GDM1 (cell line): ENCODE measurements at regions not wholly inside any gene's neighbourhood (a gene's known extent, or its start where the extent isn't known, plus 50 kb on each side); places are given as distances from the start of the nearest gene placed in this dataset.

Experiments
- DNase-seq: peaks from one replicate; lab custom pipeline; 2025; lab: John Stamatoyannopoulos, UW

DNA sequence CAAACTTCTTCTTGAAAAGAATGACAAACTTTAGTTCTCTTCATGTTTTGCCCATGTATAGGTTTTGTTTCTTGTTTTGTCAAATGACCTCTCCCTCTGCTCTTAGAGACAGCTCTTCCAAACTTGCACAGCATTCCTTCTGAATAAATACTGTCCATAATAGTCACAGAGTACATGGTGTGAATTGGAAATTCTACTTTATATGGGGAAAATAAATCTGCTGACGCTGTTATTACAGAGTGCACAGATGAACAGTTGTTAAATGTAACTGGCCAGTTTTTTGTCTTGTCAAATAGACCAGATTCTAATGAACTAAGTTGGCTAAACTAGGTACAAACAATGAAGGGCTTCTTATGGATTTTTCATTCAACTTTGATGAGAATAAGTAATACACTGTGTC, 115.8 kb upstream of the DTNA start:
- DNase-seq = no peak

DNA sequence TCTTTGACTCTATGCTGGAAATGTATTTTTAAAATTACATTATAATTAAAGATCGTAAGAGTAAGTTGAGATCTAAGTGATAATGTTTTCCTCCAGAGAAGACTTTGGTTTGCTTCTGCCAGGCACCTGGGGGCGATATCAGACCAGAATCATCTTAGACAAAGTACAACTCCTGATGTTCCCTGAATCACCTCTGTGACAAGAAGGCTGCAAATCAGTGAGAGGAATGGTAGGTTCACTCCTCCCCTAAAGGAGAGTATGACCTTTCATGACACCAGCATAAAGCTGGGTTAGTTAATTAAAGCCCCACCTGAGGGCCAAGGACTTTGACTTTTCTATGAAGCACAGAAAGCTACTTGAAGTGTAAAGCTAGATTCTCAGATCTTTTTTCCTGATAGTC, 114.4 kb upstream of the DTNA start:
- DNase-seq = no peak

DNA sequence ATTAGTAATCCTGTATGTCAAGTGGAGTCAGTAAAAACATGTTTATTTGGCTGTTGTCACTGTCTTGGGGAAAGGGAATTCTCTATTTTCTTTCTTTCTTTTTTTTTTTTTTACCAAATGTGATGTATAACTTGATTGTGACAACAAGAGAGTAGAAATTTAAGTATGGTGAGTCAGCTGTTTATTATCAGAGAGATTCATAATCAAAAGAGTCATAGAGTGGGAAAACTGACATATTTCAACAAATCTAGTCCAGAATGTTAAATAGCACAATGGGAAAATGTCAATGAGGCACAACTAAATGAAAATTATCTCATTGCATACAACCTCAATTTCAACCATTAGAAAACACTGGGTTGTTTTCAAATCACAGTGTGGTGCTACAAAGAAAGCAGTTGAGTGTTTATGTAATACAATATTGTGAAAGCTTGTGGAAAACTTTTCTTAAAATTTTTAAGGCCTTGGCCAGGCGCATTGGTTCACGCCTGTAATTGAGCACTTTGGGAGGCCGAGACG, 111.9 kb upstream of the DTNA start:
- DNase-seq = no peak

DNA sequence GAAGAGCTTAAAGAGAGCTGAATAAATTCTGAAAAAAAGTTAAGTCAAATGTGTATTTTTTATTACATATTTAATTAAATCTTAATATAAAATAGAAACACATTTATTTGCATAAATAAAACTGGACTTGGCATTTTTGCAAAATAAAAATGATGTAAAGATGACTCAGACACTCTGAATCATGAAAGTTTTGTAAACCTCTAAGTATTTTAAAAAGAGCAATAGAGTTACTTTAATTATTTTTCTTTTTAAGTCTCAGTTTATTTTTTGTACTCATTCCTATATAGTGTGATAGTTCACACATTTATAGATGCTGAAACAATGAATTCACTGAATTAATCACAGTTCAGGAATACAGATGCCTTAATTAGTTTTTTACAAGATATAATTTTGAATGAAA, 109.9 kb upstream of the DTNA start:
- DNase-seq = no peak

DNA sequence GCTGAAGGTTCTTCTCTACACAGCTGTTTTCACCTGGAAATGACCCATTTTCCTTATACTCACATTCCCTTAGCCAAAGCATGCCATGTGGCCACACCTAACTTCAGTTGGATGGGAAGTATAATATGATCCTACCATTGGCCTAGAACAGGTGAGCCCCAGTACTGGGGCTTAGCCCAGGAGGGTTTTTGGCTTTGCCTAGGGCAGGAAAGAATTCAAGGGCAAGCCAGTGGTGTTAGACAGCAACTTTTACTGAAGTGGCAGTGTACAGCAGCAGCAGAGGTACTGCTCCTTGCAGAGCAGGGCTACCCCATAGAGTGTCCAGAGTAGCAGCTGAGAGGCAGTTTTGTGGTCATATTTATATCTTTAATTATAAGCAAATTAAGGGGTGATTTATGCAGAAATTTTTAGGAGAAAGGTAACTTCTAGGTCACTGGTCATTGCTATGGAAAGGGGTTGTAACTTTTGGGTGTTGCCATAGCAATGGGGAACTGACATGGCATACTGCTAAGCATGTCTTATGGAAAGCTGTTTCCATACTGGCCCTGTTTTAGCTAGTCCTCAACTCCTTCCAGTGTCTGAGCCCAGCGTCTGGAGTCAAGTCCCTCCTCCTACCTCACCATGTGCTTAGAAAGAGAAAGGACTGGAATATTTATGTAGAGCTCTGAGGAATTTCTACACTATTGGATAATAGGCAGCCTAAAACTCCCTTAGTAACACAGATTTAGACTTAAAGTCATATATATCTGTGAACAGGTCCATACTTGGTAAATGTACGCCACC, 109.0 kb upstream of the DTNA start:
- no peak for DNase-seq

DNA sequence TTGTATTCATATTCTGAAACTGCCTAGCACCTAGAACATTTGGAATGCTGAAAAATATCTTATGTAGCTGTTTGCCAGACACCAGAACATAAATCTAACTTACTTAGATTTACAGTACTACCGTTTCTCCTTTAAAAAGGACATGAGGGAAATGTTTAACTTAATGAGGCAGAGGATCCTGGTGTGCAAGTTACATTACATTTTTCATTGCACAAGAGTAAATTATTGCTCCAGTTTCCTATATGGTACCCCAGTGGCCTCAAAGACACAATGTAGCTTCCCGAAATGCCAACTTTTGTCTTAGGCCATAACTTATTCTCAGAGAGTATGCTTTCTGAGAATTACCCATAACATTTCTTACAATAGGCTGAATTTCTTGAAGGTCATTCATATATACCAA, 105.5 kb upstream of the DTNA start:
- DNase-seq = no peak

DNA sequence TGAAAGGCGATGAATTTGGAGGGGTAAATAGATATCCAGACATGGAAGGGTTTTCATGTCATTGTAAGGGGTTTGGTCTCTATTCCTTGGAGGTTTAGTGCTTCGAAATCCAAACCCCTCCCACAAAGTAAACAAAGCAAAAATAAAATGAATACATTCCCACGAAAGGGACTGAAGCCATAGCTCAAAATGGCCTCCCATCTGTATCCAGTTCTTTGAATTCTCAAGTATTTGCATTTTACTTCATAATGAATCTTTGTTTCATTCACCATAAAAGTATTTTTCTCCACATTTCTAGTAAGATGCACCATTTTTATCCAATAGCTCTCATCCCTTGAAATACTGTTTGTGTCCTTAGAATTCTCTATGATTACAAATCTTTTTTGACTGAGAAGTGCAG, 103.2 kb upstream of the DTNA start:
- DNase-seq = no peak

DNA sequence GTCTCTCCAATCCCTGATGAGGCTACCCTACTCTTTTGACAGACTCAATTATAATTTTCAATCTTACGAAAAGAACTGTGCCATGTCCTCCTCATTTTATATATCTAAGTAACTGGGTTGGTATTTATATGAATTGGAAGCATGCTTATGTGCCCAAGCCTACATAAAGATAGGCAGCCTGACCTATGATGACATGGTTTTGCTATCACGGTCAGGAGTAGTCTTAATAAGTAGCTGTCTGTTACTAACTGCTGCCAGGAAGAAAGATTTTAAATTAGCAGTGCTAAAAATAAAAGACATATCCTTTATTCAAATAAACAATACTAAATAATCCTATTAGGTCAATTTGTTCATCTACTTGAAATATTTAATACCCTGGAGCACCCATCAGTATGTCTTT, 102.0 kb upstream of the DTNA start:
- DNase-seq = no peak

DNA sequence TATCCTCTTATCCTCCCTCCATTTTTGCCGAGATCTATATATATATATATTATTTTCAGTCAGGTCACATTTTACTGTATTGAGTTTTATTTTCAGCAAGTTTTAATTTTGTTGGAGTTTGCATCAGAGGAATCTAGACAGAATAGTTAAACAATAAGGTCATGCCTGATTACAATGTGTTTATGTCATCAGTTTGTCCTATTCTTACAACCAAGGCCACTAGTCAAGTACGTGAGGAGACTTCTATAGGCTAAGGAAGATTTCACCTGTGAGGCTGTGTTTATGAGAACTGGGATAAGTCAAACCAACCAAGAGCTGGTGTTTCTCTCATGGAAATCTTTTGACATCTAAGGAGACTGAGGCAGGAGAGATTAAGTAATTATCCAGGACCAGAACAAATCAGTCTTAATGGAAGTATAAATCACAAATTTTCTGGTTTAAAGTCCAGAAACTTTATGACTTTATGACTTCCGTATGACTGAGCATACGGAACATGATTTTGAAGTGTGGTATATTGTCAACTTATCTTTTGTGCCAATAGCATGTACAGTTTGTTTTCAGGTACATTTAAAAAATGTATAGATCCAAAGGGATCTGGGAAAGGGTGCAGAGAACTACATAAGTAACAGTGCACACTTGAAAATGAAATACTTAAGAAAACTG, 100.0 kb upstream of the DTNA start:
- DNase-seq = no peak

DNA sequence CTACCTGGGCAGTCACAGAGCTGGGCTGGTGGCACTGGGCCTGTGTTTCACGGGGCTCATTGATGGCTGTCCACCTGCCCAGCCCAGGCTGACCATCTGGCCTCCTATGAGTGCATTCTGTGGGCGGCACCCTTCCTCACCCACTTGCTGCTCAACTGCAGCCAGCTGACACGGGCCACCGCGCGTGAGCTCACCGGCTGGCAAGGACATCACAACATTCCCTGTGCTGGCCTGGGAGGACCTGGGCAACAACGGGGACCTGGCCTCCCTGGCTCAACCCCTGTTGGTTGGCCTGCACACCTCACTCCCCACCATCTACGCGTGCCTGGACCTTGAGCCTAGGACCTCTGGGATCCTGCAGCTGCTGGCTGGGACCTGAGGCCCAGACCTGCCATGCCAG, 98.2 kb upstream of the DTNA start:
- DNase-seq = no peak

DNA sequence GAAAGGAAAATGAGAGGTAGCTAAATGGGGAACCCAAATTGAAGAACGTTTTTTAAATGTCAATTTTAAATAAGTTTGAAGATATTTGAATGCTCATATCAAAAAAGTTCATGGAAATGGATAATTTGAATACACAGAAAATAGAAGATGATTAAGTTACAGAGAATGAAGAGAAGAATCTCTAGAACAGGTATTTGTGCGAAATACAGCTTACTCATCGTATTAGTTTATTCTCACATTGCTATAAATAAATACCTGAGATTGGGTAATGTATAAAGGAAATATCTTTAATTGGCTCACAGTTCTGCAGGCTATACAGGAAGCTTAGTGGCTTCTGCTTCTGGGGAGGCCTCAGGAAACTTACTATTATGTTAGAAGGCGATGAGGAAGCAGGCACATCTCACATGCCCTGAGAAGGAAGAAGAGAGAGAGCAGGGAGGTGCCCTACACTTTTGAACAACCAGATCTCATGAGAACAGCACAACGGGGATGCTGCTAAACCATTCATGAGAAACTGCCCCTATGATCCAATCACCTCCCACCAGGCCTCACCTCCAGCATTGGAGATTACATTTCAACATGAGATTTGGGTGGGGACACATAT, 89.7 kb upstream of the DTNA start:
- no peak for DNase-seq

DNA sequence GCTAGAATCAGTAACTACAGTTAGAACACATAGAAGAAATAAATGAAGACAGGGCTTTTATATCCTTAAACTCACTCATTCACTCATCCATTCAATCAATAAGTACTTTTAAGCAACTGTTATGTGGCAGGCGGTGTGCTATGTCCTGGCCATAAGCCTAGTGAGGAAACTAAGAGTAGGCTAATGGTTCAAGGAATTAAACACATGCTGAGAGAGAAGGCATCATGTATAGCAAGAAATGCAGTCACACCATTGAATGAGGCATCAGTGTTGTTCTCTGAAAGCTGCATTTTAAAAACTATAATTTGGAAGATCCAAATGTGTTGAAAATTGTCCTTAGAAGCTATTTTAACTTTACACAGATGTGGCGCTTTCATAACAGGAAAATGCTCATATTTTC, 86.5 kb upstream of the DTNA start:
- DNase-seq = no peak

DNA sequence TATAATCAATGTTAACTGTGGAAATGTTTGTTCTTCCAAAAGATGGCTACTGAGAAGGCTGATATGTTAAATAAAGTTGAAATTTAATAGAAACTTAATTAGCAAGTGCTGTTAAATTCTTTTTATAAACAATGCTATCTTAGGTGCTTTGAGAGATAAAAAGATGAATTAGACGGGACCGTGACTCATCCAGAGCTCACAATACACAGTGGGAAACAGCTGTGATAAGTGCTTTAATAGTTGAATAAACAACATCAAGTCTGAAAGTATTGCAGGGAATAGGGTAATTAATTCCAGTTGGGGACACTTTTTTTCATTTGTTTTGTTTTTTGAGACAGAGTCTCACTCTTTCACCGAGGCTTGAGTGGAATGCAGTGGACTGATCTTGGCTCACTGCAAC, 85.5 kb upstream of the DTNA start:
- no peak for DNase-seq

DNA sequence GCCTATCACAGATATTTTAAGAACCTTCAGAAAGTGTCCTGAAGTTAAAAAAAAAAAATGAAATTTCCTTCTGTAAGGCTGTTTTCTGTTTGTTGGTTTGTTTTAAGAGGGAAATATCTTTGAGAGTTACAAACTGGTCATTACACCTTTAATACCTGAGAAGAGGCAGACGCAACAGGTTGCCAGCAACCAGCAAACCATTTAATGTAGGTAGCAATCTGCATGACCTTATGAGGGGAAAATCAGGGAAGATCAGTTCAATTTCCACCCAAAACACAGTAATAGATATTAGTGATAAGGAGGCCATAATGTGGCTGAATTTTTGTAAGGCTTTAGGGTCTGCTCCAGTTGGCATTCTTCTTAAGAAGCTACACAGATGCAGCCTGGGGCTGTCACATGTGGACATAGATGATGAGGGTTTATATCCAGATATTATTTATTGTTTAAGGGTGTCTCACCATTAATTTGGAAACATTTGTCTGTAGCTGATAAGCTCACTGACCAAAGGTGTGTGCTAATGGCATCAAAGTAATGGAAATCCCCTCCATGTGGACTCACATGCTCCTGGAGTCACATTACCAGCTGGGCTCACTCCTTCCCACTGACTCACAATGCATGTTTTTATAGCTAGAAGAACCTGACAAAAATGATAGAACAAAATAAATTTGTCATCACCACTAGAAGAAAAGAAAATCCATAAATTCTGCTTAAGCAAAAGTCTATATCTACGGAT, 83.5 kb upstream of the DTNA start:
- no peak for DNase-seq

DNA sequence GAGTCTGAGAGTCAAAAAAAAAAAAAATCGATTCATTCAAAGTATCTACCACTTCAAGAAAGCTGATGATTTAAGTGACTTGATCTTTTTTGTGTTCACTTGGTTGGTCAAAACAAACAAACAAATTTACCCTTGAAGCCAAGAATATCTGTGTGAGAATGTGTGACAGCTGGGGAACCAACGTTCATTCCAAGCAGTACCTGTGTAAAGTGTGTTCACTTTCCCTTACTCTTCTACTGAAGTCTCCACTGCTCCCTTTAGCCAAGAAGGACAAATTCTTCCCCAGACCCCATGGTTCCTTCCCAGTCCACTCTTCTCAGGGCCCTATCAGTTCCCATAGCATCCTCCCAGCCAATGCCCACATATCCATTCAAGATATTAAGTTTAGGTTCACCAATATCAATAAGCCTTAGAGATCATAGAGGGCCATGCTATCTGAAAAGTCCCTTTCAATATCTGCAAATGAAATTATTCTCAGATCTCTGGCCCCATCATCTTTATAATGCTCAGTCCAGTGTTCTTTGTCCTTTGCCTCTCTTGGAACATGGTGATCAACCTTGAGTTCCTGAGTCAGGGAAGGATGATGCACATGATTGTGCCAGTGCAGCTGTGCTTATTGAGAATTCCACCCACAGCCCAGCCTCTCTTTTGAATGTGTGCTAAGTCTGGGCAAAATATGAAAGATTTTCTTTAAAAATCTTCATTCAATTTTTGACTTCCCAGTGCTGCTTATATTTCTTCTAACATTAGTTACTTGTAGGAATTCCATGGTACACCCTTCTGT, 82.8 kb upstream of the DTNA start:
- DNase-seq = no peak

DNA sequence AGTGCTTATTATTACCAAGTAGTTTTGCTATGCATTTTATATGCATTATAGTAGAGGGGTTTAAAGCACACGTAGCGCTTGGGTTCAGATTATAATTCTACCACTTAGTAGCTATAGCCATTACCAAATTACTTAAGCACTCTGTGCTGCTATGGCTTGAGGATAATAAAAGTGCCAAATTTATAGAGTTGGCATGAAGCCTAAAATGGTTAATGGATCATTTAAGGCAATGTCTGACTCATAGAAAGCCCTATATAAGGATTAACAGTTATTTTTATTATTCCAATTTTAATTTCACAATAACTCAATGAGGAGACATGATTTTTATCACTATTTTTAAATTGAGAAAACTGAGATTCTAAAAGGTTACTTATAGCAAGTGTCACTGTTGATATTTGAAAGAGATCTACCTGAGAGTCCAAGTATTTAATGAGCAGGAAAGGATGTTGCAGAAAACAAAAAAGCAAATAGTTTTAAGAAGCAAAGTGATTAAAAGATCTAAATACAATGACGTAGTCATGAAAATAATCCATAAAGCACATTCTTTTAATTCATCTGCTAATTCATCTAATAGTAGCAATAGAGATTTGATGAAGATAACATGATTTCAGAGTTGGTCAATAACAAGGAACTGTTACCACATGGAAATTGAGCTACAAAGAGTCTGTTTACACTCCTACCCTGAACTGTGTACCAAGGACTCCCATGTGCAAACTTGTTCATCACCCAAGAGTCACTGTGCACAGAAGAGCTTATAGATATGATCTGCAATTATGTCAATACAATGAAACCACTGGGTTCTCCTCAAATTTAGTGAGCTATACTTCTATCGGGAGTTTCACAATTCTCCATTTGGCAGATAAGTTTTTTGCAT, 78.8 kb upstream of the DTNA start:
- DNase-seq = no peak

DNA sequence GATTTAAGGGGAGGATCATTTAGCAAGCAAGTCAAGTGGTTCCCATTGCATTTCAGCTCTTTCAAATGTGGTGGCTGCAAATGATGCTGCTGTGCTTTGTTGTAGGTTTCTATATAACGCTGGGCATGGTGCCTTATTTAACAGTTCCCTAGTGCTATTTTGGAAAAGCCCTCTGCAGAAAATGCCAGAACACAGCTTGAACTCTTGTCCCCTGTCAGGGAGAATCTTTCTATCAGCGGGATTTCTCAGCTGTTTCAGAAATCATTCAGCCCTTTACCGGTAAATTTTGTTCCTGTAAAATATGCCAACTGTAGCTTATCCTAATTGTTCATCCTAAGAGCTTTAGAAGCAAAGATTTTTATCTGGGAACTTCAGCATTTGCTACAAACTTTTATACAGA, 77.8 kb upstream of the DTNA start:
- no peak for DNase-seq

DNA sequence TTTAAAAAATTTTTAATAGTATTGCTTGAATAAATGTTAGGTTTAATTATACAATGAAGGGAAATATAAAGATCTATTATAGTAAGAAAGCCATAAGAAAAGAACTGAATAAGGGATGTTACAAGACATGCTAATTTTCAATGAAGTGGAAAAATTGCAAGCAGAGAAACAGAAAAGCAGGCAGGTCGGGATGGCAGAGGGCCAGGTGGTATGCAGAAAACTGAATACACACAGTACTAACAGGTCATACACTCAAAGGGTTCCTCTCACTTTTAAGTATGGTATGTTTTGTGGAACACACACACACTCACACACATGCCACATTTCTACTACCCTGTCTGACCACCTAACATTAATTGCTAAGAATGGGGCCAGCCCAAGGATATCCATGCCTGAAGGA, 76.7 kb upstream of the DTNA start:
- no peak for DNase-seq

DNA sequence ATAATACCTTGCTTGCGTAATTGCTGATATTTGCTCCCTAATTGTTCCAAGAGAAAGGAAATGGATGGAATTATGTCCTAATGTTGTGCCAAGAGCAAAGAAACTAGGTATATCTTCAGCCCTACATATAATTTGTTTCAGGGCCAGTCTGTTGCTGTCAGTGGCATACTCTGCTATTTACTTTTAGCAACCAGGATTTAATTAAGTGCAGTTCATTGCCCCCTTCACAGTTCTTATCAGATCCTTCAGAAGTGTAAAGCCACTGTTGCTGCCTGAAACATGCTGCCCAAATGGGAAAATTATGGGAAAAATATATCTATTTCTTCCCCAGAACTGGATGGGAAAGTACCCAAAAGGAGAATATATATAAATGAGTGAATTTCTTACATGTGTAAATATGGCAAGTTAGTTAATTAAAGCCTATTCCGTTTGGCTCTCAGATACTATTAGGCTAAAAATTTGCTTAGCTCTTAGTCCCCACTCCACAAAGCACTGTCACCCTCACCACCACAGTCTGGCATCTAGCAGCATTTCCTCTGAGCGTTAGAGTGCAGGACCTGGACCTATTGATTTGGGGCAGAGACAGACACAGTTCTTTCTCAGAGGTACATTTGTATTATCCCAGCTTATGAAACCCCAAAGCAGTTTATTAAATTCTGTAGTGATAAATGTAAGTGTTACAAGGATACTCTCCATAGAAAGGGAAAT, 72.8 kb upstream of the DTNA start:
- DNase-seq = no peak

DNA sequence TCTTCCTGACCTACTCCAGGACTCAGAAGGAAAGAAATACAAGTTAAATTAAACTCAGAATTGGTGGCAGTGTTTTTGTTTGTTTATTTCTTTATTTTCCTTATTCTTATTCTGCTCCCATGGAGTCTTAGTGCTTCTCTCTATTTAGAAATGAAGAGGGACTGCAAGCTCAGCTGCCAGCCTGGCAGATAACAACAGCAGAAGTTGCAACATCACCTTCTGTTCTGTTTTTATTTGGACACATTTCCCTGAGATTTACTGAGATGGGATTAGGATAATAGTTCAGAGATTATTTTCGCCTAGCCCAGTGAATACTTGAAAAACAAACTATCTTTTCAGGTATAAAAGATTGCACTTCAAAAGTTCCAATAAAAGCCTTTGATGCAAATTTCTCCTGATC, 70.4 kb upstream of the DTNA start:
- DNase-seq = no peak
